ENCODE measurements at regions not wholly inside any gene's neighbourhood (a gene's known extent, or its start where the extent isn't known, plus 50 kb on each side); places are given as distances from the start of the nearest gene placed in this dataset.

GRCh38 chr13:39847336-39847735, 191.9 kb downstream of the COG6 start:
- no peak for DNase-seq
- in situ Hi-C loops (cut with MboI; ENCODE audit: low pct_unique_long_range_greater_than_20kb, low sequenced_read_pairs), result no loop called here

GRCh38 chr13:39855236-39855635, 199.8 kb downstream of the COG6 start:
- peak; percentile 11 for DNase-seq
- in situ Hi-C loops (cut with MboI; ENCODE audit: low pct_unique_long_range_greater_than_20kb, low sequenced_read_pairs), result no loop called here

GRCh38 chr13:39856714-39857113, 201.3 kb downstream of the COG6 start:
- no peak for DNase-seq
- in situ Hi-C loops (cut with MboI; ENCODE audit: low pct_unique_long_range_greater_than_20kb, low sequenced_read_pairs), result no loop called here

GRCh38 chr13:39858794-39859193, 203.3 kb downstream of the COG6 start:
- in situ Hi-C loops (cut with MboI; ENCODE audit: low pct_unique_long_range_greater_than_20kb, low sequenced_read_pairs), result no loop called here
- no peak for DNase-seq

GRCh38 chr13:39859898-39860297, 204.4 kb downstream of the COG6 start:
- DNase-seq, result no peak
- in situ Hi-C loops (cut with MboI; ENCODE audit: low pct_unique_long_range_greater_than_20kb, low sequenced_read_pairs), result no loop called here

- no peak for DNase-seq
- in situ Hi-C loops (cut with MboI; ENCODE audit: low pct_unique_long_range_greater_than_20kb, low sequenced_read_pairs), result no loop called here
Measured at GRCh38 chr13:39862900-39863299, 207.4 kb downstream of the COG6 start.

- no peak for DNase-seq
- in situ Hi-C loops (cut with MboI; ENCODE audit: low pct_unique_long_range_greater_than_20kb, low sequenced_read_pairs), result no loop called here
Measured at GRCh38 chr13:39864221-39864620, 208.8 kb downstream of the COG6 start.

GRCh38 chr13:39866722-39867121, 211.3 kb downstream of the COG6 start:
- DNase-seq, result no peak
- in situ Hi-C loops (cut with MboI; ENCODE audit: low pct_unique_long_range_greater_than_20kb, low sequenced_read_pairs), result no loop called here

GRCh38 chr13:39867807-39868206, 212.3 kb downstream of the COG6 start:
- DNase-seq, result no peak
- in situ Hi-C loops (cut with MboI; ENCODE audit: low pct_unique_long_range_greater_than_20kb, low sequenced_read_pairs), result no loop called here

- DNase-seq, result no peak
- in situ Hi-C loops (cut with MboI; ENCODE audit: low pct_unique_long_range_greater_than_20kb, low sequenced_read_pairs), result no loop called here
Measured at GRCh38 chr13:39870197-39870747, 214.8 kb downstream of the COG6 start.

GRCh38 chr13:39874331-39875053, 219.0 kb downstream of the COG6 start:
- in situ Hi-C loops (cut with MboI; ENCODE audit: low pct_unique_long_range_greater_than_20kb, low sequenced_read_pairs), result no loop called here

GRCh38 chr13:39875111-39875987, 219.9 kb downstream of the COG6 start:
- DNase-seq, result no peak

More at GRCh38 chr13:39874331-39875053, 219.0 kb downstream of the COG6 start:
- DNase-seq, result no peak

GRCh38 chr13:39876258-39876657, 220.8 kb downstream of the COG6 start:
- no peak for DNase-seq
- in situ Hi-C loops (cut with MboI; ENCODE audit: low pct_unique_long_range_greater_than_20kb, low sequenced_read_pairs), result no loop called here

More at GRCh38 chr13:39875111-39875987, 219.9 kb downstream of the COG6 start:
- in situ Hi-C loops (cut with MboI; ENCODE audit: low pct_unique_long_range_greater_than_20kb, low sequenced_read_pairs), result no loop called here

- no peak for DNase-seq
- in situ Hi-C loops (cut with MboI; ENCODE audit: low pct_unique_long_range_greater_than_20kb, low sequenced_read_pairs), result no loop called here
Measured at GRCh38 chr13:39877134-39877533, 221.7 kb downstream of the COG6 start.

- in situ Hi-C loops (cut with MboI; ENCODE audit: low pct_unique_long_range_greater_than_20kb, low sequenced_read_pairs), result no loop called here
- no peak for DNase-seq
Measured at GRCh38 chr13:39879286-39880035, 224.0 kb downstream of the COG6 start.

GRCh38 chr13:39881383-39881782, 225.9 kb downstream of the COG6 start:
- DNase-seq, result no peak
- in situ Hi-C loops (cut with MboI; ENCODE audit: low pct_unique_long_range_greater_than_20kb, low sequenced_read_pairs), result no loop called here

GRCh38 chr13:39881887-39882286, 226.4 kb downstream of the COG6 start:
- DNase-seq, result no peak
- in situ Hi-C loops (cut with MboI; ENCODE audit: low pct_unique_long_range_greater_than_20kb, low sequenced_read_pairs), result no loop called here

GRCh38 chr13:39884166-39884565, 228.7 kb downstream of the COG6 start:
- no peak for DNase-seq
- in situ Hi-C loops (cut with MboI; ENCODE audit: low pct_unique_long_range_greater_than_20kb, low sequenced_read_pairs), result no loop called here

GRCh38 chr13:39886336-39886735, 230.9 kb downstream of the COG6 start:
- in situ Hi-C loops (cut with MboI; ENCODE audit: low pct_unique_long_range_greater_than_20kb, low sequenced_read_pairs), result no loop called here
- DNase-seq, result no peak
